IPS-15b (cell line): ENCODE measurements at regions not wholly inside any gene's neighbourhood (a gene's known extent, or its start where the extent isn't known, plus 50 kb on each side); places are given as distances from the start of the nearest gene placed in this dataset.

Source experiments
- H3K27me3 ChIP-seq: one replicate; pipeline ENCODE4 v1.6.1; 2013; ENCODE audit warnings: low read length; ENCODE audit not compliant: control insufficient read depth, insufficient read depth
- H3K36me3 ChIP-seq: one replicate; pipeline ENCODE4 v1.6.1; 2013; ENCODE audit warnings: low read length; ENCODE audit not compliant: control insufficient read depth, insufficient read depth
- H3K4me1 ChIP-seq: one replicate; pipeline ENCODE4 v1.6.1; 2013; ENCODE audit warnings: mild to moderate bottlenecking, low read length; ENCODE audit not compliant: control insufficient read depth, insufficient read depth
- H3K4me3 ChIP-seq: one replicate; pipeline ENCODE4 v1.5.1; 2013; ENCODE audit warnings: low read depth, low read length
- H3K9ac ChIP-seq: one replicate; pipeline ENCODE4 v1.6.1; 2013; ENCODE audit warnings: low read depth, mild to moderate bottlenecking, low read length
- H3K9me3 ChIP-seq: one replicate; pipeline ENCODE4 v1.6.1; 2013; ENCODE audit warnings: mild to moderate bottlenecking, low read length; ENCODE audit not compliant: control insufficient read depth, insufficient read depth

GRCh38 chr2:20129331-20130159 lies 78.1 kb upstream of the LAPTM4A start:
- Histone ChIP-seq H3K36me3 (no peaks in the 10 kb centered on the region), H3K27me3 (no peaks in the 10 kb centered on the region), H3K9me3 (no peaks in the 10 kb centered on the region), H3K4me3 (no peak overlapping the region), H3K4me1 (no peaks in the 10 kb centered on the region), H3K9ac (no peak overlapping the region)

- Histone ChIP-seq H3K27me3 (no peaks in the 10 kb centered on the region), H3K9me3 (no peaks in the 10 kb centered on the region), H3K4me1 (no peaks in the 10 kb centered on the region), H3K9ac (no peak overlapping the region), H3K4me3 (no peak overlapping the region), H3K36me3 (no peaks in the 10 kb centered on the region)
Observed at GRCh38 chr2:20128506-20129330, 77.3 kb upstream of the LAPTM4A start.

GRCh38 chr2:20126469-20126868 lies 75.0 kb upstream of the LAPTM4A start:
- H3K4me3 ChIP-seq = no peak overlapping the region
- H3K27me3 ChIP-seq = no peaks in the 10 kb centered on the region
- no peak overlapping the region for H3K9ac ChIP-seq
- no peaks in the 10 kb centered on the region for H3K4me1 ChIP-seq
- no peaks in the 10 kb centered on the region for H3K9me3 ChIP-seq
- no peaks in the 10 kb centered on the region for H3K36me3 ChIP-seq

GRCh38 chr2:20126040-20126439 lies 74.6 kb upstream of the LAPTM4A start:
- no peaks in the 10 kb centered on the region for H3K36me3 ChIP-seq
- H3K9ac ChIP-seq = no peak overlapping the region
- no peaks in the 10 kb centered on the region for H3K9me3 ChIP-seq
- no peaks in the 10 kb centered on the region for H3K4me1 ChIP-seq
- no peaks in the 10 kb centered on the region for H3K27me3 ChIP-seq
- H3K4me3 ChIP-seq = no peak overlapping the region

GRCh38 chr2:20125616-20126015 lies 74.2 kb upstream of the LAPTM4A start:
- H3K9ac ChIP-seq = no peak overlapping the region
- H3K4me1 ChIP-seq = no peaks in the 10 kb centered on the region
- no peaks in the 10 kb centered on the region for H3K27me3 ChIP-seq
- no peak overlapping the region for H3K4me3 ChIP-seq
- H3K9me3 ChIP-seq = no peaks in the 10 kb centered on the region
- no peaks in the 10 kb centered on the region for H3K36me3 ChIP-seq

- Histone ChIP-seq H3K4me1 (no peaks in the 10 kb centered on the region), H3K9ac (no peak overlapping the region), H3K36me3 (no peaks in the 10 kb centered on the region), H3K4me3 (no peak overlapping the region), H3K9me3 (no peaks in the 10 kb centered on the region), H3K27me3 (no peaks in the 10 kb centered on the region)
Observed at GRCh38 chr2:20125164-20125563, 73.7 kb upstream of the LAPTM4A start.

GRCh38 chr2:20123871-20124594 lies 72.6 kb upstream of the LAPTM4A start:
- no peak overlapping the region for H3K4me3 ChIP-seq
- no peaks in the 10 kb centered on the region for H3K9me3 ChIP-seq
- H3K4me1 ChIP-seq = no peaks in the 10 kb centered on the region
- no peaks in the 10 kb centered on the region for H3K36me3 ChIP-seq
- H3K27me3 ChIP-seq = no peaks in the 10 kb centered on the region
- H3K9ac ChIP-seq = no peak overlapping the region

GRCh38 chr2:20122864-20123263 lies 71.4 kb upstream of the LAPTM4A start:
- H3K9ac ChIP-seq = no peak overlapping the region
- no peaks in the 10 kb centered on the region for H3K4me1 ChIP-seq
- H3K27me3 ChIP-seq = no peaks in the 10 kb centered on the region
- H3K9me3 ChIP-seq = no peaks in the 10 kb centered on the region
- no peaks in the 10 kb centered on the region for H3K36me3 ChIP-seq
- H3K4me3 ChIP-seq = no peak overlapping the region

GRCh38 chr2:20120569-20121416 lies 69.4 kb upstream of the LAPTM4A start:
- Histone ChIP-seq H3K36me3 (no peaks in the 10 kb centered on the region), H3K4me3 (no peak overlapping the region), H3K9me3 (no peaks in the 10 kb centered on the region), H3K9ac (no peak overlapping the region), H3K27me3 (no peaks in the 10 kb centered on the region), H3K4me1 (no peaks in the 10 kb centered on the region)

- no peaks in the 10 kb centered on the region for H3K4me1 ChIP-seq
- H3K9ac ChIP-seq = no peak overlapping the region
- no peaks in the 10 kb centered on the region for H3K9me3 ChIP-seq
- H3K4me3 ChIP-seq = no peak overlapping the region
- H3K36me3 ChIP-seq = no peaks in the 10 kb centered on the region
- H3K27me3 ChIP-seq = no peaks in the 10 kb centered on the region
Observed at GRCh38 chr2:20118051-20118450, 66.6 kb upstream of the LAPTM4A start.

GRCh38 chr2:20115902-20116301 lies 64.5 kb upstream of the LAPTM4A start:
- Histone ChIP-seq H3K4me1 (no peaks in the 10 kb centered on the region), H3K9ac (no peak overlapping the region), H3K36me3 (no peaks in the 10 kb centered on the region), H3K4me3 (no peak overlapping the region), H3K9me3 (no peaks in the 10 kb centered on the region), H3K27me3 (no peaks in the 10 kb centered on the region)
